ENCODE measurements at regions not wholly inside any gene's neighbourhood (a gene's known extent, or its start where the extent isn't known, plus 50 kb on each side); places are given as distances from the start of the nearest gene placed in this dataset.

- no peak for DNase-seq
These were observed 102.5 kb upstream of the PITX1 start for GRCh38 chr5:135136546-135136945.

GRCh38 chr5:135135530-135136226 is 101.7 kb upstream of the PITX1 start:
- no peak for DNase-seq

DNA sequence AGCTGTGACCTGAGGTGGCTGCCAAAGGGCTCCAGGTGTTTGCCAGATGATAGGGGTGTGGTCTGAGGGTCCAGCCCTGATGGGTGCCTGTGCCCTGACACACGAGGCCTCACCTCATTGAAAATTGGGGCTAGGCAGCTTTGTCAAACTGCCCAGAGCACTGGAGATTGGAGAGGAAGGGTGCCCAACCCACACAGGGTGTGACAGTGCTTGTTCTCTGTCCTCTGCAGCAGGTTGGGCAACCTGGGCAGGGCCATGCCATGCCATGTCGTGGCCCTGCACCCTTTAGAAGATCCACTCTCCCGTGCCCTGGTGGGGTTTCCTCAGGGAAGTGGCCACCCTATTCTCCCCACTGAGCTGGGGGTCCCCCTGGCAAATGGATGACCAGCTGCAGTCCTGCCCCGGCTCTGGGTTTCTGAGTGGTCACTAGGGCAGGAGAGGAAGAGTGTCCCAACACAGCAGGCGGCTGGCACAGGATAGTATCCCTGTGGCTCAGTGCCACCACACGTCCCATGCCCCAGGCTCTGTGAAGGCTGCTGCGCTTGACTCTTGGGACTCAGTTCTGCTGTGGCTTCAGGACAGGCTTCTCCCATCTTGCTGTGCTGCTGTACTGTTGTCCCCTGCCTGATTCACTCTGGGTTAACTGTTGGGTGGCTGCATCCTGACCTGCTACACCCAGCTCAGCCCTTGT is 100.8 kb upstream of the PITX1 start:
- no peak for DNase-seq

DNA sequence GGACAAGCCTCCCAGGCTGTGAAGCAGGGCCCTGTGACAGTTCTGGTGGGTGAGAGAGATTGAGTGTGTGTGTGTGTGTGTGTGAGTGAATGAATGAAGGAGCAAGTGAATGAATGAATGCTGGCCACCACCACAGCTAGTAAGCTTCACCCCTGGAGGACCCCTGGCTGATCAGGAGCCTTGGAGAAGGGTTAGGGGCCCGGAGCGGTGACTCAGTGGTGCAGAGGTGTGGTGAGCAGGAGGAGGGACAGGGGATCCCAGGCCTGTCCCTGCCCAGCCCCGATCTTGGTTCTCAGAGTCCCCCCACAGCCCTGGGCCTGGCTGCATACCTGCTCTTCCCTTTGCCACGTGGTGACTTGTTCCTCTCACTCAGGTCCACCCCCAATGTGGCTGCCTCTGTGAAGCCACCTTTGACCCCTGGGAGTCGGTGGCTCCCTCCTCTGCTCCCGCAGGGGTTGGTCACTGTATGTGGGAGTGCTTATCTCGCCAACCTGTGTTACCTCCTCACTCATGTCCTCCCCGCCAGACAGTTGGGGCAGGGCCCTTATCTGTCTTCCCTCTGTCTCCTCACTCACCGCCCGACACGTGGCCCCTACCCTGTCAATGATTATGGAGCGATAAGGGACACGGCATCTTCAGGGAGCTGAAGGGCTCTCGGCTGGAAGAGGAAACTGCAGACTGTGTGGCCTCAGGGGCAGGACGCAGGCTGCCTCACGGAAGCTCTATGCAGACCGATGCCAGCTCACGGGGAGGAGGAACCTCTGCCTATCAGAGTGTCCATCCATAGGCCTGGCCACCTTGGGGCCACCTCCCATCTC is 99.9 kb upstream of the PITX1 start:
- DNase-seq: no peak

- DNase-seq: no peak
These were observed 99.2 kb upstream of the PITX1 start for GRCh38 chr5:135133181-135133580.

DNA sequence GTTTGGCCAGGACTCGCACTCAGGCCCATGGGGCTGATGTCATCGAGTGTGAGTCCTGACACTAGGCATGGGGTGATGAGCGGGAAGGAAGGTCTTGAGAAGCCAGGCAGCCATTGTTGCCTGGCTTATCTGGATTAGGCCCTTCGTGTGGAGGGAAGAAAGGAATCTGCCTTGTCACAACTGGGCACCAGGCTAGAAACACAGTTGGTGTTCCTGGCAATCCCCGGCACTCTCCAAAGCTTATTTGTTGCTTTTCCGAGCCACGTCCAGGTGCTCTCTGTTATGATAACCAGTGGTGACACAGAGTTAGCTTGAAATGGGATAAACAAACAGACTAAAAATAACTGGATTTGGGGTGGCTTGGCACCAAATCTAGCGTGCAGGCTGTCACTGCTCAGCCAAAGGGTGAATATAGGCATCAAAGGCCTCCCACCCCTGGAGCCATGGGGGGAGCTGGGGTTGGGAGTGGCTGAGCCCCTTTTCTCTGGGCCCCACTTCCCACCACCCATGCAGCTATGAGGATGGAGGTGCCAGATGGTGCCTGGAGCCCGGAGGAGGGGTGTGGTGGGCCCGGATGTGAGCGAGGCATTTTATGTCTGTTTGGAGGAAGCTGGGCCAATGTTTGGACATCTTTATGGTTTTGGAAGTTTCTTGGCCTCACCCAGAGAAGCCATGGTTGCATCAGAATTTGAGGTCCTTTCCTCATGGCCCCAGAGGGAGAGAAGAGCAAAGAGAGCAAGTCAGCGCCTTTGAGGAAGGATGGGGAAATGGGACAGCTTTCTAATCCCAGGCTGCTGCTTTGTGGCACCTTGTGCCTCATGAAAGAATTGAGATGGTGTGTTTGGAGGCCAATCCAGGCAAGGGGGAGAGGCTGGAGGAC is 98.0 kb upstream of the PITX1 start:
- DNase-seq: no peak

- no peak for DNase-seq
These were observed 96.5 kb upstream of the PITX1 start for GRCh38 chr5:135130261-135131215.

DNA sequence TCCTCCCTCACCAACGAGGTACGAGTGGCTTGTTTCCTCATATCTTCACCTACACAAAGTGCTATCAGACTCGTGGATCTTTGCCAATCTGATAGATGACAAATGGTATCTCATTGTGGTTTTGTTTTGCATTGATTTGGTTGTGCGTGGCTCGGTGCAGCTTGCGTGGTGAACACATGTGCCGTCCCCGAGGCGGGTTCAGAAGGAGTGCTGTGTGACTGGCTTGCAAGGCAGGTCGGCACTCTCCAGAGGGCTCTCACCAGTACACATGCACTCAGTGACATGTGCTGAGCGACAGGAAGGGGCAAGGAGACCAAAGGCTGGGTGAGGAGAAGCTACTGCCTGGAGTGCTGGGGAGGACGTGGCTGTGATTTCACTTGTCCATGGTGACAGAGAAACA is 95.3 kb upstream of the PITX1 start:
- no peak for DNase-seq

- no peak for DNase-seq
These were observed 94.3 kb upstream of the PITX1 start for GRCh38 chr5:135128361-135128760.

DNA sequence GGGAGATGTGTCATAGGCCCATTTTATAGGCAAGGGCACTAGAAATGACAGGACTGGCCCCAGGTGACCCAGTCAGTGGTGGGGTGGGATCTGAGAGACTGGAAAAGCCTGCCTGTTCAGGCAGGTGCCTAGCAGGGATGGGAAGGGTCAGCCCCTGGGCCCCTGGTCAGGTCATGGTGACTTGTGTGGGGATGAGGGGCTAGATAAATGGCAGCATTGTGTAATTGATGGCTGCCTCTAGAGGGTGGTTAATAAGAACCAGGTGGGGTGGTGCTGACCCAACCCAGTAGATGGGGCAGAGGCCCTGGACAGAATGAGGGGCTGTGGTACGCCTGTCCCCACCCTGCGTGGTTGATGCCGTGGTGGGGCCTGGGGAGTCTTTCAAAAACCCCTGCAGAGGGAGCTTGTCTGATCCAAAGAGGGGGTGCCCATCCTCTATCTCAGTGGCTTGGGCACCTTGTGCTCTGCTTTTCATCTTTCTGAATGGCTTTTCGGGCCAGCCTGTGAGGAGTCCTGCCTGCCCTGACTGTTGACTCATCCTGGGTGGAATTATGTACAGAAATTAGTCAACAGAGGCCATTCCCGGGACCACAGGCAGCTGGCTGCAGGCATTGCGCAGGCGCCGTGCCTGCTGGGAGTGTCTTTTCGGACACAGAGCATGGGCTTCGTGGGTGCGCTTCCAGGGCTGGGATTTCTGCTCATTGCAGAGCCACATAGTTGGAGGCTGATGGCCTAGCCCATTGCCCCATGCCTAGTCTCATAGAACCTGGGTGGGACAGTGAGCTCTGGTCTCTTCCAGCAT is 93.6 kb upstream of the PITX1 start:
- DNase-seq: no peak

DNA sequence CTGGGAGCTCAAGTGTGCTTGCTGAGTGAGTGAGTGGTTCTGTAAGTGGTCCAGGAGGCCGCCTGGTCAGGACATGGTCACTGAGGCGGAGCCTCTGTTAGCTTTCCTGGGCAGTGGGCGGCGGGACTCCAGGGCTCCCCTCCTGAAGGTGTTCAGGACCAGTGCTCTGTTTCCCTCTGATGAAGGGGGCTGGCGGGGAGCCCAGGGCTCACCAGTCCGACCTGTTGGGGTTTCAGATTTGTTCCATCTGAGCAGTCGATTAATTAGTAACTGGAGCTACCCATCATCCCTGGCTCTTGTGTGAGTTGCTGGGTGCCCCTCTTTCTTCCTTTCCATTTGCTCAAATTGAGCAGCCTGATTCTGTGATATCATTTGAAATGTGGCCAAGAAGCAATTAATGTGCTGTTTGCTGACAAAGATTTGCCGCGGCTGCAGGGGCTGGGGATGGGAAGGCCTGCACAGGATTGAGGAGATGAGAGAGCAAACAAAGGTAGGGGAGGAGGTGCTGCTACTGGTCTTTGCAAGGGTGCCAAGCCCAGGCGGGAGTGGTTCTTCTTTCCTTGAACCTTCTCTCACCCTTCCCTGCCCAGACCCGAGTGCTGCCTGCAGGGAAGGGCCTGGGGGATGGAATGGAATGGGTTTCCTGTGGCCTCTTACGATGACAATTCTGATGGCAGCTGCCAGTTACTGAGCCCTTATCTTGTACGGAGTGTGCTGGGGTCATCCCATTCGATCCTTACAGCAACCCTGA is 92.8 kb upstream of the PITX1 start:
- no peak for DNase-seq

DNA sequence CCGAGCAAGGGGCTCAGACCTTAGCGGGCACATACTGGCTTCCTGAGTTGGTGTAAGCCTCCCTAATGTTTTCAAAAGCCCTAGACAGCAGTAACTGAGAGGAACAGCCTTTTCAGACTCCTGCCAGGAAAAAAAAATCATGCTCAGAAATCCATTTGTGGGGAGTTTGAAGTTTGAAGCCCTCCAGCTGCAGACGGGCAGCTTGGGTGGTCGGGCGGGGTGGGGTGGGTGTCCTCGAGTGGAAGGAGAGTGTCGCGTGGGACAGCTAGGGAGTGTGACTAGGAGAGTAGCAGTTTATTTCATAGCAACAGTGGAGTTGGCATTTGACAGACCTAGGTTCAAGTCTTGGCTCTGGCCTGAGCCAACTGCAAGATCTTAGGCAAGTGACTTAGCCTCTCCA is 90.7 kb upstream of the PITX1 start:
- no peak for DNase-seq

DNA sequence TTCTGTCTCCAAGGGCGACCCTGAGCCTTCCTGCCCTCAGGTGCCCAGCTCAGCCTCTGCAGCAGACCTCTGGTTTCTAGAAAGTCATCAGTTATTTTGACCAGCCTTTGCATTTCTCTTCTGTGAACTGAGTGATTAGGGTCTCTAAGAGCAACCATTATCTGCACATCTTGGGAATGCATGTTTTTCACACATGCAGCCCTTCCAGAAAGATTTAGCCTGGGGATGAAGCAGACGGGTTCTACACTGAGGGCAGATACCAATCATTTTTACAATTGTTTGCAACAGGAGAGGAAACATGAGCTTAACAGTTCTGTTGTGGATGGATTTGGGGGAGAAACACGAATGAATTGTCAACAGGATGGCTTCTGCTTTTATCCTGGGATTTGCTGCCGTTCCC is 90.1 kb upstream of the PITX1 start:
- DNase-seq: no peak

DNA sequence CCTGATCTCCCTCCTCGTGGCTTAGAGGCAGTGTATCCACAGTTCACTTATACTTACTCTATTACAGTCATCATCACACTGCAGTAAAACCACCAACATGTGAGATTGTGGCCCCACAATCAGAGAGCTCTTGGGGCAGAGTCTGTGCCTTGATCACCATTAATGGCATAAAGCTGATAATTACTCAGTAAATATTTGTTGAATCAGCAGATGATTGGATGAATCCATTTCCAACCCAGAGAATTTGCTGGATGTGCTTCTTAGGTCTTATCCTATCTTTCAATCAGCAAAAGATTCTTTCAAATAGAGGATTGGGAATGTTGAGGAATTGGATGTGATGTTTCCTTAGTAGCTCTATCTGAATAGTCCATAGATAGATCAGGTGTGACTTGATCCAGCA is 88.8 kb upstream of the PITX1 start:
- no peak for DNase-seq

GRCh38 chr5:135120951-135121350 is 86.9 kb upstream of the PITX1 start:
- DNase-seq: no peak

GRCh38 chr5:135119481-135119880 is 85.5 kb upstream of the PITX1 start:
- no peak for DNase-seq

DNA sequence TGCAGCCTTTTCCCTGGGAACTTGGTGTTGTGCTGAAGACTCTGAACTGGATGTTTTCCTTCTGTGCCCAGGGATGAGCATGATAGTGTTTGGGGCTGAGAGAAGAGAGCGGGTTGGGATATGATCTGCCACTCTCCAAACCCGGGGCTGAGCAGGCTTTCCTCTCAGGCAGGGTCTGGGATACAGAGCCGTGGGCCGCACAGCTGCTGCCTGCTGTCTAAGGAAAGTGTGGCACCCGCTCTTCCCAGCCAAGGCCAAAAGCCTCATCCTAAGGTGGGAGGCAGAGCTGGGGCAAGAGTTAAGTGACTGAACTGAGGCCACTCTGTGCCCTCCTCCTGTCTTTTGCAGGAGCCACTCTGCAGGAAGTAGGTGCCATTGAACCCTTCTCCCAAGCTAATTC is 83.6 kb upstream of the PITX1 start:
- DNase-seq: no peak

GRCh38 chr5:135116160-135116561 is 82.1 kb upstream of the PITX1 start:
- no peak for DNase-seq

GRCh38 chr5:135115591-135115990 is 81.6 kb upstream of the PITX1 start:
- DNase-seq: no peak

DNA sequence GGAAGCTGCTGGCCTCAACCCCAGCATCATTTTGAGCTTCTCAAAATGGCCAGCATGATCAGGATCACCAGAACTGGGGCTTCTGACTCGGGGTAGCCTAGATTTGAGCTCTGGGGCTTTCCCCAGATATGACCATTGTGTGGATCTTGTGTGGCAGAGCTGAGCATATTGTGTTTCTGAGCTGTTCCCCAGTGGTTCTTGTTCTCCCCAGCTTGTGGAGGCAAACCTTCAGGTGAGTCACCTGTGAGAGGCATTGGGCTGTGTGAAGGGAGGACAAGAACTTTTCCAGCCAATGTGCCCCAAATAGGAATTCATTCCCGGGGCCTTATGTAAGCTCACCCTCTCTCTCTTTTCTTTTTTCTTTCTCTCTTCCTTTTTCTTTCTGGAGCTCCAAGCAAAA is 80.7 kb upstream of the PITX1 start:
- no peak for DNase-seq
